ENCODE measurements at regions not wholly inside any gene's neighbourhood (a gene's known extent, or its start where the extent isn't known, plus 50 kb on each side); places are given as distances from the start of the nearest gene placed in this dataset.

DNA sequence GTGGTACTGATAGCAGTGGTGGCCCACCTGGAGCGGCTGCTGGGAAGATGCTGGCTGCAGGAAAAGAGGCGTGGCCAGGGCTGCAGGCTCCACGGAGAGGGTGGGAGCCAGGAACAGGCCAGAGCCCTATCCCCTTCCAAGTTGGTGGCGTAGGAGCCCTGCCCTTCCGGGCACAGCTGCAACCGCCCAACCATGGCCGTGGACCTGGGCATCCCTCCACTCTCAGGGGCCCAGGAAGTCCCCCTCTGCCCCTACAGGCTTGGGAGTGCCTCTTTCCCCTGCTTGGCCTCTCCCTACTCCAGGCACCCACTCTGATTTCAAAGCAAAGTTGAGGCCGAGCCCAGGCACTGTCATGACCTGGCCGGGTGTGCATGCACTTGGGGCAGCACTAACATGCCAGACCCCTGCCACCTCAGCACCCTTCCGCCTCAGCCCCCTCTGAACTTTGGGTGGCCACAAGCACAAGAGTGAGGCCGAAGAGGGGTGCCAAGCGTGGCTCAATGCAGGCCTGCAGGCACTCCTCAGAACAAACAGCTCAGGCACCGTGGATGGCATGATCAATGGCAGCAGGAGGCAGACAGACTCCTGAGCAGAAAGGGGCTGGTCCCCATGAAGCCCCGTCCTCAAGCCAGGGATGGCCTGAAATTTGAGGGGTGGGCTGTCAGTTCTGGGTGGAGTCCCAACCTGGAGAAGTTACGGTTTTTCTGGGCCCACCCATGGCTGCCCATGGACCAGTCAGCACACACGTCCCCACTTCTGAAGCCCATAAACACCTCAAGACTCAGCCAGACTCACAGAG, 164.9 kb upstream of the PRNP start:
- Histone ChIP-seq H3K4me1 (ENCODE audit: control insufficient read depth, extremely low read depth, insufficient read depth, low read length) (no peaks in the 10 kb centered on the region), H4K20me1 (replicated peaks; ENCODE audit: control insufficient read depth, extremely low read depth, insufficient read depth, low read length) (no peaks in the 10 kb centered on the region), H3K27me3 (ENCODE audit: control insufficient read depth in 2 of 2, insufficient read depth in 2 of 2, low read length in 2 of 2) (no peaks in the 10 kb centered on the region), H3K79me2 (ENCODE audit: control insufficient read depth, insufficient read depth, low read length) (no peaks in the 10 kb centered on the region), H2AFZ (ENCODE audit: low read depth, low read length) (no peak overlapping the region), H3K36me3 (ENCODE audit: control insufficient read depth in 2 of 2, extremely low read depth in 1 of 2, insufficient read depth in 2 of 2, low read length in 2 of 2) (no peaks in the 10 kb centered on the region), H3K27ac (ENCODE audit: insufficient read depth, low read depth, low read length) (no peak overlapping the region), H3K4me2 (ENCODE audit: insufficient read depth, low read length) (no peak overlapping the region), H3K9me3 (replicated peaks; ENCODE audit: control insufficient read depth, insufficient read depth, low read length) (no peaks in the 10 kb centered on the region), H3K9me1 (replicated peaks; ENCODE audit: control insufficient read depth, extremely low read depth, insufficient read depth, low read length) (no peaks in the 10 kb centered on the region), H3K4me3 (replicated peaks in 1 of 3; ENCODE audit: insufficient read depth in 1 of 3, low read depth in 1 of 3, low read length in 3 of 3) (no peak overlapping the region), H3K9ac (replicated peaks; ENCODE audit: extremely low read depth, insufficient read depth, low read length) (no peak overlapping the region)
- FAIRE-seq (no peak), DNase-seq (ENCODE audit: low read depth, low spot score) (no peak)
- intact Hi-C loops (cut with micrococcal nuclease) (no loop called here), dilution Hi-C loops (cut with MboI; ENCODE audit: extremely low pct_ligation_motif_present, low sequenced_read_pairs) (no loop called here)
- BruUV-seq (replicated peaks): no TSS peak
- CTCF ChIA-PET: interaction anchor here (1.1 kb wide), 1 partner anchor 26 kb away, joined by 3 read pairs; no protein-coding TSS in a partner anchor
- POLR2A ChIA-PET: no interaction called here
- TF ChIP-seq FOS (IDR thresholded peaks at IDR 0.05; ENCODE audit: borderline replicate concordance, insufficient read depth, low read length): no peak
- no peak for TF ChIP-seq EZH2 (IDR thresholded peaks at IDR 0.05; ENCODE audit: borderline replicate concordance, low read depth, low read length, severe bottlenecking)
- TF ChIP-seq, protein P1, sequence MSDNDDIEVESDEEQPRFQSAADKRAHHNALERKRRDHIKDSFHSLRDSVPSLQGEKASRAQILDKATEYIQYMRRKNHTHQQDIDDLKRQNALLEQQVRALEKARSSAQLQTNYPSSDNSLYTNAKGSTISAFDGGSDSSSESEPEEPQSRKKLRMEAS (IDR thresholded peaks at IDR 0.05; ENCODE audit: insufficient read depth, insufficient read length): no peak
- TF ChIP-seq POLR2A (IDR thresholded peaks at IDR 0.05; ENCODE audit: low read depth, low read length): no peak
- TF ChIP-seq GATA2 (IDR thresholded peaks at IDR 0.05; ENCODE audit: insufficient read depth, insufficient read length, low read depth, low read length): no peak
- TF ChIP-seq MYC (IDR thresholded peaks at IDR 0.05; ENCODE audit: low read depth, low read length): no peak
- no peak for TF ChIP-seq JUN (IDR thresholded peaks at IDR 0.05; ENCODE audit: borderline replicate concordance, insufficient read depth, insufficient read length, low read depth)
- no peak for TF ChIP-seq POLR2AphosphoS5 (IDR thresholded peaks at IDR 0.05; ENCODE audit: insufficient read depth, low read depth, low read length)
